Activated CD4-positive, alpha-beta T cell treated with anti-CD3 and anti-CD28 coated beads, Interleukin-2, amount 50 U/mL, for 16 hours (primary cell): ENCODE measurements at regions not wholly inside any gene's neighbourhood (a gene's known extent, or its start where the extent isn't known, plus 50 kb on each side); places are given as distances from the start of the nearest gene placed in this dataset.

Experiments used
- DNase-seq: peaks from one replicate; pipeline ENCODE4 v3.0.0-alpha.2; 2020

DNA sequence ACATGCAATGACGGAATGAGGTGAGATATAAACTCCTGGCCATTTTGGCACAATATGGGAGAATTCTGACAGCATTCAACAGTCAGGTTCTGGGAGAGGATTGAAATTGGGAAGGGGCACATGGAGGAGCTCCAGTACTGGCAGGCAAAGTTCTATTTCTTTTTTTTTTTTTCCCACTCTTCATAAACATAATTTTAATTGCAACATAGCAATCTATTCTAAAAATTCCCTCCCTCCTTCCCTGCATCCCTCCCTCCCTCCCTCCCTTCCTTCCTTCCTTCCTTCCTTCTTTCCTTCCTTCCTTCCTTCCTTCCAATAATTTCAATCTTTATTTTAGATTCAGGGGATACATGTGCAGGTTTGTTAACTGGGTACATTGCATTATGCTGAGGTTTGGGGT is 93.2 kb downstream of the PTCSC3 start:
- DNase-seq, result no peak

- no peak for DNase-seq
Observed at GRCh38 chr14:36078080-36078479, 98.4 kb downstream of the PTCSC3 start.

- DNase-seq, result no peak
Observed at GRCh38 chr14:36076197-36076596, 100.3 kb downstream of the PTCSC3 start.

DNA sequence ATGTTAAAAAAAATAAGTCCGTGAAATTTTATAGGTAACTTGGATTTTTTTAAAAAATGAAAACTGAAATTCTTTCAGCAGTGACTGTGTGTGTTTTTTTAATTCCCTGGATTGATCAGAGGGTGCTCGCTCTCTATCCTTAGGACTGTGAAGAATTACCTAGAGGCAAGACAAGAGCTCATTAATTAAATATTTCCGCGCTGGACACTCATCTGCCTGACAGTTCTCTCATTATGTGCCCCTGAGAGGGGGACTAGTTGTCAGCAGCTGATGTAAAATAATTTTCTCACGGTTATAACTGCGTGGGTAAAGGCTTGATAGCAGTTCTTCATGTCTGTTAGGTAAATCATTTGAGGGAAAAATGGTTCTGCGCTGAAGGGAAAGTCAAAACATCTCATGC is 101.3 kb downstream of the PTCSC3 start:
- DNase-seq, result no peak

GRCh38 chr14:36070720-36071043 is 105.8 kb downstream of the PTCSC3 start:
- no peak for DNase-seq

GRCh38 chr14:36070031-36070719 is 106.3 kb downstream of the PTCSC3 start:
- DNase-seq, result peak; percentile 57

- DNase-seq, result peak; percentile 61
Observed at GRCh38 chr14:36069535-36069900, 107.0 kb downstream of the PTCSC3 start.

DNA sequence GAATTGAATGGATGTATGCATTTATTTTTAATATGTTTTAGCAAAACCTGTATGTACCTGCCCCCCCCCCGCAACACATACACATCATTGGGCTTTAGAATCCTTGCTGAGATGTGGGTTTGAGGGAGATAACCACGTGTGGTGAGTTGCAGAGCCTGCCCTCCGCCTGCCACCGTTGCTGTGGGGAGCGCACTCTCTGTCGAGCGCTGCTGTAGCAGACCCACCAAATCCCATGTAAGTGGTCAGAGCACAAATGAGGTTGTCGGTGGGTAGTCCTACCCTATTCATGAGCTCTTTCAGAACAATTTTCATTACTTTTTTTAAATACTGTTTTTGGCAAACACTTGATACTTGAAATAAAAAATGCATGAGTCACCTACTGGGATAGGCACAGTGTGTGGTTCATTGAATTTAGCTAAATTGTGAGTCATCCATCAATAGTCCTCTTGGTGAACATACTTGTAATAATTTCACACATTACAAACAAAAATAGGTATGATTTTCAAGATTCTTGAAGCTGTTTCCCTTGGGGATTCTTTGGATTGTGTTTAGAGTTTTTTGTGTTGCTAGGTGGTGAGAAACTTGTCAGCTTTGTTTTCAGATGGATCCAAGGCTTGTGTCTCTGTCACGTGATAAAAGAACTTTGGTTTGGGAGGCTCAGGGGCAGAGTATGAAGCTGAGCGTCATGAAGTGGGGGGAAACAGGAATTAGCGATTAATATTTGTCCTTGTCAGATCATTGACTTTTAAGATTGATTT is 107.6 kb downstream of the PTCSC3 start:
- no peak for DNase-seq

- DNase-seq, result no peak
Observed at GRCh38 chr14:36067428-36068187, 108.9 kb downstream of the PTCSC3 start.

GRCh38 chr14:36066636-36067035 is 109.9 kb downstream of the PTCSC3 start:
- DNase-seq, result no peak

DNA sequence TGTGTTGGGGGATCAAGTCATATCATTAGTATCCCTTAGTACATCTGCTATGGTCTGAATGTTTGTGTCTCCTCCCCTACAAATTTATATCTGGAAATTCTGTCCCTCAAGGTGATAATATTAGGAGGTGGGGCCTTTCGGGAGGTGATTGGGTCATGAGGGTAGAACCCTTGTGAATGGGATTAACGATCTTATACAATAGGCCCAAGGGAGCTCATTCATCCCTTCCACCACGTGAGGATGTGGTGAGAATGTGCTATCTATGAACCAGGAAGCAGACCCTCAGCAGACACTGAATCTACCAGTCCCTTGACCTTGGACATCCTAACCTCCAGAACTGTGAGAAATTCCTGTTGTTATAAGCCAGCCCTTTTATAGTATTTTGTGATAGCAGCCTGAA is 110.7 kb downstream of the PTCSC3 start:
- DNase-seq, result no peak

- DNase-seq, result no peak
Observed at GRCh38 chr14:36059531-36059930, 117.0 kb downstream of the PTCSC3 start.

DNA sequence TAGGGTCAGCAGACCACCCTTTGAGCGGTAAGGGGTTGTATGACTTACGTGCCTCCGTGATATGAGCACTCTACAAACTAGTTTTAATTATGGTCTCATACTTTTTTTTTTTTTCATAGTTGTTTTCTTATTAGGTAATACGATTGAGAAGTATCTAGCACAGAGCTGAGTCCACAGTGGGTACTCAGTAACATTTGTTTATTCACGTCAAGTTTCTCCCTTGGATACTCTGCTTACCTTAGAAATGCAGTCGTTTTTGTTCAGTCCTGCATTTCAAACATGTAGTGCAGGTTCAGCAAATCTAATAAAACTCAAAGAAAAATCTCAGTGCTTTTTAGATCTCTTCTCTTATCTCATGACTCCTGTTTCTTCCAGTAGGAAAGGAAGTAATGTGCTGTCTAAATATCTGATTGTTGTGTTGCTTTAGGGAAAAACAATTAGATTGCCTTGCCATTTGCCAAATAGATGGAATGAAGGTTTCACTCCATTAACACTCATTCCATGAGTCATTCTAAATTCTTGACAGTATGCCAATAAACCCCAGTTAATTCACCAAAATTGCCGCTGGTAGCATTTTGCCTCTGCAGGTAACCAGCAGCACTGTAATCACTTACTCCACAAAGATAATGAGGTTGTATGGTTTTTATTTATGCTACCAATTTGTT is 118.9 kb downstream of the PTCSC3 start:
- no peak for DNase-seq

GRCh38 chr14:36056845-36057244 is 119.7 kb downstream of the PTCSC3 start:
- no peak for DNase-seq

- no peak for DNase-seq
Observed at GRCh38 chr14:36055681-36056225, 120.8 kb downstream of the PTCSC3 start.

GRCh38 chr14:36055052-36055378 is 121.5 kb downstream of the PTCSC3 start:
- no peak for DNase-seq

GRCh38 chr14:36054353-36055051 is 122.0 kb downstream of the PTCSC3 start:
- no peak for DNase-seq

GRCh38 chr14:36052681-36053080 is 123.8 kb downstream of the PTCSC3 start:
- DNase-seq, result no peak

- no peak for DNase-seq
Observed at GRCh38 chr14:36052063-36052462, 124.5 kb downstream of the PTCSC3 start.

- no peak for DNase-seq
Observed at GRCh38 chr14:36048667-36049066, 127.9 kb downstream of the PTCSC3 start.

DNA sequence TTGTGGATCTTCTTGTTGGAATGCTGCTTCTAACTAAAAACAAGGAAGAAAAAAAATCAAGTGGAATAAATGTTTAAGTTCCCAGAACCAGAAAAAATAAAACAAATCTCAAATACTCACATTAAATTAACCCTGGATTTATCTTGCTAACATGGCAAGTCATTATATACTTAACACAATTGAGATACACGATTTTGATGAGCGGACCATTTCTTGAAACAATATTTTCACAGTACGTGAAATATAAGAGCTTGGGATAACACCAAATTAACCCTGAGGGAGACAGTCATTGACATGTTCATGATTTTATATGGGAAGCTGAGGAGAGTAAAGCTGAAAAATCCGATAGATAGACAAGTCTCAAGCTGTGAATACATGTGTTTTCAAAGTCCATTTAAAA is 128.6 kb downstream of the PTCSC3 start:
- DNase-seq, result no peak

GRCh38 chr14:36035675-36036074 is 140.8 kb downstream of the PTCSC3 start:
- DNase-seq, result no peak

DNA sequence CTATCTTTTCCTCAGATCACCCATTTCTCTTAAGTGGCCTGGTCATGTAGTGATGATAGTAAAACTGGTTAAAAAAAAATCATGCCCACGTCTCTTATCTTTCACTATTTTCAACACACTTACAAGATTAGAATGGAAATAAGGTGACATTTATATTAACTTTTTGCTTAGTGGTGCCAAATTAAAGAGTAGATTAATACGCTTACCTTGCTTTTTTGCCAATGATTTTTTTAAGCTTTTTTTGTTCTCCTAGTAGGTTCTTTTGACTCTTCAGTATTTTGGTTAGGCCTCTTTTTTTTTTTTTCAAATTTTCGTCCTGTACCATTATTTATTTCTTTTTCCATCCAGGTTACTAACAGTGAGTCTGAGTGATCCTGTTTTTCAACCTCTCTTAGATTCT is 147.9 kb downstream of the PTCSC3 start:
- DNase-seq, result no peak
